A673 (cell line): ENCODE measurements at regions not wholly inside any gene's neighbourhood (a gene's known extent, or its start where the extent isn't known, plus 50 kb on each side); places are given as distances from the start of the nearest gene placed in this dataset.

ENCODE experiments used
- BruUV-seq: library from RNA; stranded (reverse); fragments of 400-500 nt; replicated peaks from 2 replicates; lab custom pipeline; 2021; lab: Mats Ljungman, UMichigan
- CTCF ChIA-PET: fragments of 300-600 bp; sonication (Branson Sonifier 250); formaldehyde crosslinking; loops from one replicate; lab custom pipeline; 2022; ENCODE audit warnings: antibody characterized with exemption; lab: Charles Lee
- POLR2A ChIA-PET: fragments of 300-600 bp; sonication (Branson Sonifier 250); formaldehyde crosslinking; loops from one replicate; lab custom pipeline; 2022; ENCODE audit warnings: antibody characterized with exemption; ENCODE audit not compliant: low non-redundant PET; lab: Charles Lee
- DNase-seq: peaks from one replicate; pipeline ENCODE4 v3.0.0-alpha.2; 2015; ENCODE audit warnings: low spot score
- H3K27ac ChIP-seq: fragments of 200-600 bp; sonication (generic); 2 replicates; pipeline ENCODE4 v1.5.1; 2016; ENCODE audit warnings: mixed run types, low read depth, mild to moderate bottlenecking, mixed read lengths, antibody characterized with exemption, low read length; ENCODE audit not compliant: poor library complexity, severe bottlenecking
- H3K27me3 ChIP-seq: fragments of 200-600 bp; sonication (generic); replicated peaks from 2 replicates; pipeline ENCODE4 v1.6.1; 2017; ENCODE audit warnings: mixed run types, low read depth, mild to moderate bottlenecking, mixed read lengths, antibody characterized with exemption, low read length; ENCODE audit not compliant: insufficient read depth, poor library complexity
- H3K36me3 ChIP-seq: fragments of 200-600 bp; sonication (generic); 2 replicates; pipeline ENCODE4 v1.6.1; 2016; ENCODE audit warnings: mixed run types, mild to moderate bottlenecking, mixed read lengths, antibody characterized with exemption, low read length; ENCODE audit not compliant: insufficient read depth, poor library complexity, severe bottlenecking
- H3K4me1 ChIP-seq: fragments of 200-600 bp; sonication (generic); 2 replicates; pipeline ENCODE4 v1.6.1; 2017; ENCODE audit warnings: mixed run types, mild to moderate bottlenecking, mixed read lengths, antibody characterized with exemption, low read length; ENCODE audit not compliant: insufficient read depth, poor library complexity, severe bottlenecking
- H3K4me3 ChIP-seq: fragments of 200-600 bp; sonication (generic); 2 replicates; pipeline ENCODE4 v1.5.1; 2016; ENCODE audit warnings: low read depth, mixed run types, mild to moderate bottlenecking, mixed read lengths, low read length; ENCODE audit not compliant: poor library complexity, severe bottlenecking
- H3K9me3 ChIP-seq: fragments of 200-600 bp; sonication (generic); 2 replicates; pipeline ENCODE4 v1.6.1; 2016; ENCODE audit warnings: mixed run types, low read depth, mild to moderate bottlenecking, mixed read lengths, antibody characterized with exemption, low read length; ENCODE audit not compliant: poor library complexity, severe bottlenecking
- EZH2 ChIP-seq: fragments of 200-600 bp; sonication (generic); IDR thresholded peaks from 2 replicates; pipeline ENCODE4 v1.6.1; 2017; ENCODE audit warnings: borderline replicate concordance, low read depth, mild to moderate bottlenecking, mixed read lengths, antibody characterized with exemption, low read length; ENCODE audit not compliant: poor library complexity, severe bottlenecking
- intact Hi-C: fragments of 100-400 bp; cut with micrococcal nuclease; formaldehyde crosslinking; loops from one replicate; pipeline ENCODE4 v1.10.0; 2022; ENCODE audit not compliant: unreplicated experiment
- TF ChIP-seq, protein P1 (sequence below): fragments of 300-800, 200-600 bp; sonication (generic); conservative IDR thresholded peaks from 2 replicates; pipeline ENCODE4 v1.5.1; 2017; ENCODE audit warnings: low read depth, mild to moderate bottlenecking, antibody characterized with exemption, low read length, moderate library complexity, mixed read lengths

DNA sequence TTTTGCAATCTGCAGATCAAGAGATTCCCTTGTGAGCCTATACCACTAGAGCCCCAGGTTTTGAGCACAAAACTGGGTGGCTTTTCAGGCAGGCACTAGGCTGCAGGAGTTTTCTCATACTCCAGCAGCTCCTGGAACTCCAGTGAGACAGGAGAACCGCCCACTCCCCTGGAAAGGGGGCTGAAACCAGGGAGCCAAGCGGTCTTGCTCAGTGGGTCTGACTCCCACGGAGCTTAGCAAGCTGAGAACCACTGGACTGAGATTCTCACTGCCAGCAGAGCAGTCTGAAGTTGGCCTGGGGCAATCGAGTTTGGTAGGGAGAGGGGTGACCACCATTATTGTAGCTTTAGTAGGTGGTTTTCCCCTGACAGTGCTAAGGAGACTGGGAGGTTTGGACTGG is 313.8 kb upstream of the TEX13C start:
- CTCF ChIA-PET, result no interaction called here
- H3K4me3 ChIP-seq, result no peak overlapping the region
- no peaks in the 10 kb centered on the region for H3K9me3 ChIP-seq
- intact Hi-C loops, result no loop called here
- no peaks in the 10 kb centered on the region for H3K36me3 ChIP-seq
- POLR2A ChIA-PET, result no interaction called here
- H3K27ac ChIP-seq, result no peak overlapping the region
- no TSS peak for BruUV-seq
- no peaks in the 10 kb centered on the region for H3K27me3 ChIP-seq
- DNase-seq, result no peak
- no peaks in the 10 kb centered on the region for H3K4me1 ChIP-seq
- TF ChIP-seq EZH2, result no peak
- TF ChIP-seq, protein P1, sequence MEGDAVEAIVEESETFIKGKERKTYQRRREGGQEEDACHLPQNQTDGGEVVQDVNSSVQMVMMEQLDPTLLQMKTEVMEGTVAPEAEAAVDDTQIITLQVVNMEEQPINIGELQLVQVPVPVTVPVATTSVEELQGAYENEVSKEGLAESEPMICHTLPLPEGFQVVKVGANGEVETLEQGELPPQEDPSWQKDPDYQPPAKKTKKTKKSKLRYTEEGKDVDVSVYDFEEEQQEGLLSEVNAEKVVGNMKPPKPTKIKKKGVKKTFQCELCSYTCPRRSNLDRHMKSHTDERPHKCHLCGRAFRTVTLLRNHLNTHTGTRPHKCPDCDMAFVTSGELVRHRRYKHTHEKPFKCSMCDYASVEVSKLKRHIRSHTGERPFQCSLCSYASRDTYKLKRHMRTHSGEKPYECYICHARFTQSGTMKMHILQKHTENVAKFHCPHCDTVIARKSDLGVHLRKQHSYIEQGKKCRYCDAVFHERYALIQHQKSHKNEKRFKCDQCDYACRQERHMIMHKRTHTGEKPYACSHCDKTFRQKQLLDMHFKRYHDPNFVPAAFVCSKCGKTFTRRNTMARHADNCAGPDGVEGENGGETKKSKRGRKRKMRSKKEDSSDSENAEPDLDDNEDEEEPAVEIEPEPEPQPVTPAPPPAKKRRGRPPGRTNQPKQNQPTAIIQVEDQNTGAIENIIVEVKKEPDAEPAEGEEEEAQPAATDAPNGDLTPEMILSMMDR, result no peak

DNA sequence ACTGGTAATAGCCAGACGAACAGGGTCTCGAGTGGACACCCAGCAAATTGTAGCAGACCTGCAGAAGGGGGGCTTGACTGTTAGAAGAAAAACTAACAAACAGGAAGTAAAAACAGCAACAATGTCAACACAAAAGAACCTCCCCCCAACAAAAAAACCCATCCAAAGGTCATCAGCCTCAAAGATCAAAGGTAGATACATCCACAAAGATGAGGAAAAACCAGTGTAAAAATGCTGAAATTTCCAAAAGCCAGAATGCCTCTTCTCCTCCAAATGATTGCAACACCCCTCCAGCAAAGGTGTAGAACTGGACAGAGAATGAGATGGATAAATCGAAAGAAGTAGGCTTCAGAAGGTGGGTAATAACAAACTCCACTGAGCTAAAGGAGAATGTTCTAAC is 313.0 kb upstream of the TEX13C start:
- TF ChIP-seq, protein P1, result no peak
- TF ChIP-seq EZH2, result no peak
- Histone ChIP-seq H3K27ac (no peak overlapping the region), H3K36me3 (no peaks in the 10 kb centered on the region), H3K4me1 (no peaks in the 10 kb centered on the region), H3K4me3 (no peak overlapping the region), H3K9me3 (no peaks in the 10 kb centered on the region), H3K27me3 (no peaks in the 10 kb centered on the region)
- CTCF ChIA-PET, result no interaction called here
- no TSS peak for BruUV-seq
- intact Hi-C loops, result no loop called here
- POLR2A ChIA-PET, result no interaction called here
- DNase-seq, result no peak

DNA sequence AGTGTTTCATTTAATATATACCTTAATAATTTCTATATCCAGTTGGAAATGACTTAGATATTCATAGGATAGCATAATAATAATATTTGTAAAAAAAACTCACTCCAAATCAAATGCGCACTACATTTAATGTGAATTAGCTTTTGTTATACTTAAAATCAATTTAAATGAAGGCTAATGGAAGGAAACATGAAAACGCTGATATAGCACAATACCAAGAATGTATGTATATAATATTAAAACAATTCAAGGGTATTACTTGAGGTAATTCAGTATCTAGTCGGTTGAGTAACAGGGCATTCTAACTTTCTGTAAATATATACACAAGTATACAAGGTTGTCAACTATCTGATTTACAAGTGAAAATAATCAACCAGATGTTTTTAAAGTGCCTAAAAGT is 307.1 kb upstream of the TEX13C start:
- no peaks in the 10 kb centered on the region for H3K36me3 ChIP-seq
- H3K27me3 ChIP-seq, result no peaks in the 10 kb centered on the region
- H3K4me3 ChIP-seq, result no peak overlapping the region
- H3K4me1 ChIP-seq, result no peaks in the 10 kb centered on the region
- intact Hi-C loops, result no loop called here
- TF ChIP-seq, protein P1, result no peak
- no peak for TF ChIP-seq EZH2
- no TSS peak for BruUV-seq
- POLR2A ChIA-PET, result no interaction called here
- DNase-seq, result no peak
- CTCF ChIA-PET, result no interaction called here
- H3K9me3 ChIP-seq, result no peaks in the 10 kb centered on the region
- no peak overlapping the region for H3K27ac ChIP-seq
